DND-41 (cell line): ENCODE measurements at regions not wholly inside any gene's neighbourhood (a gene's known extent, or its start where the extent isn't known, plus 50 kb on each side); places are given as distances from the start of the nearest gene placed in this dataset.

Experiments used
- ATAC-seq: fragments of 200-7000 bp; cut with Tn5 transposase; 3 replicates; pipeline ENCODE4 v1.9.1; 2021; ENCODE audit warnings: low read depth; ENCODE audit not compliant: insufficient read depth
- DNase-seq: peaks from one replicate; pipeline ENCODE4 v3.0.0-alpha.2; 2020
- H2AFZ ChIP-seq: 2 replicates; pipeline ENCODE4 v1.6.0; 2012; ENCODE audit warnings: low read depth, low read length
- H3K27ac ChIP-seq: 2 replicates; pipeline ENCODE4 v1.5.1; 2012; ENCODE audit warnings: low read length, inconsistent platforms
- H3K27me3 ChIP-seq: fragments of 200-600 bp; sonication (generic); 2 replicates; pipeline ENCODE4 v1.6.0; 2012; ENCODE audit warnings: low read length, mild to moderate bottlenecking, inconsistent platforms; ENCODE audit not compliant: insufficient read depth, poor library complexity
- H3K36me3 ChIP-seq: 2 replicates; pipeline ENCODE4 v1.5.1; 2012; ENCODE audit warnings: low read length, inconsistent platforms; ENCODE audit not compliant: insufficient read depth
- H3K4me1 ChIP-seq: 2 replicates; pipeline ENCODE4 v1.5.1; 2012; ENCODE audit warnings: mild to moderate bottlenecking, low read length; ENCODE audit not compliant: insufficient read depth
- H3K4me2 ChIP-seq: 2 replicates; pipeline ENCODE4 v1.6.0; 2012; ENCODE audit warnings: mild to moderate bottlenecking, moderate library complexity, low read length, inconsistent platforms; ENCODE audit not compliant: insufficient read depth
- H3K4me3 ChIP-seq, 2 experiments: fragments of 200-600 bp in 1 of 2; shearing (Covaris generic) in 1 of 2; 2 replicates each; pipeline ENCODE4 v1.5.1; 2012 to 2016; ENCODE audit warnings: inconsistent platforms in 2 of 2, low read length in 2 of 2, mild to moderate bottlenecking in 2 of 2, low read depth in 1 of 2, moderate library complexity in 1 of 2
- H3K79me2 ChIP-seq: 2 replicates; pipeline ENCODE4 v1.6.0; 2012; ENCODE audit warnings: low read length, inconsistent platforms; ENCODE audit not compliant: insufficient read depth
- H3K9ac ChIP-seq: 2 replicates; pipeline ENCODE4 v1.6.0; 2012; ENCODE audit warnings: low read depth, mild to moderate bottlenecking, inconsistent platforms, low read length, moderate library complexity
- H3K9me3 ChIP-seq: 2 replicates; pipeline ENCODE4 v1.5.1; 2012; ENCODE audit warnings: low read length, moderate library complexity, mild to moderate bottlenecking, inconsistent platforms; ENCODE audit not compliant: insufficient read depth, severe bottlenecking
- H4K20me1 ChIP-seq: 2 replicates; pipeline ENCODE4 v1.6.0; 2012; ENCODE audit warnings: low read length; ENCODE audit not compliant: insufficient read depth
- CTCF ChIP-seq: IDR thresholded peaks from 2 replicates; pipeline ENCODE4 v1.5.1; 2012; ENCODE audit warnings: borderline replicate concordance, low read length, moderate library complexity, mild to moderate bottlenecking; ENCODE audit not compliant: poor library complexity, severe bottlenecking; ENCODE audit errors: extremely low read depth
- EZH2 ChIP-seq: IDR thresholded peaks from 3 replicates; pipeline ENCODE4 v1.6.1; 2012; ENCODE audit warnings: borderline replicate concordance, low read depth, mild to moderate bottlenecking, moderate library complexity, low read length, inconsistent platforms; ENCODE audit not compliant: severe bottlenecking

GRCh38 chr12:126201981-126202537 lies 1136.8 kb downstream of the AACS start:
- DNase-seq (no peak), ATAC-seq (no peak)
- Histone ChIP-seq H3K9ac (no peak overlapping the region), H3K27ac (no peak overlapping the region), H3K4me2 (no peak overlapping the region), H3K9me3 (no peaks in the 10 kb centered on the region), H3K79me2 (no peaks in the 10 kb centered on the region), H3K27me3 (no peaks in the 10 kb centered on the region), H4K20me1 (no peaks in the 10 kb centered on the region), H3K36me3 (no peaks in the 10 kb centered on the region), H3K4me1 (no peaks in the 10 kb centered on the region), H2AFZ (no peak overlapping the region), H3K4me3 (no peak overlapping the region)
- no peak for TF ChIP-seq EZH2
- no peak for TF ChIP-seq CTCF

GRCh38 chr12:126204326-126204725 lies 1139.1 kb downstream of the AACS start:
- no peak for DNase-seq
- no peak overlapping the region for H2AFZ ChIP-seq
- no peak overlapping the region for H3K9ac ChIP-seq
- H3K9me3 ChIP-seq = no peaks in the 10 kb centered on the region
- H3K79me2 ChIP-seq = no peaks in the 10 kb centered on the region
- no peak overlapping the region for H3K27ac ChIP-seq
- no peaks in the 10 kb centered on the region for H3K36me3 ChIP-seq
- H3K4me2 ChIP-seq = no peak overlapping the region
- no peaks in the 10 kb centered on the region for H3K4me1 ChIP-seq
- TF ChIP-seq CTCF (no peak), EZH2 (no peak)
- no peak for ATAC-seq
- H3K27me3 ChIP-seq = no peaks in the 10 kb centered on the region
- H4K20me1 ChIP-seq = no peaks in the 10 kb centered on the region
- H3K4me3 ChIP-seq = no peak overlapping the region

GRCh38 chr12:126210026-126210425 lies 1144.8 kb downstream of the AACS start:
- Histone ChIP-seq H3K36me3 (no peaks in the 10 kb centered on the region), H3K9ac (no peak overlapping the region), H2AFZ (no peak overlapping the region), H4K20me1 (no peaks in the 10 kb centered on the region), H3K4me3 (no peak overlapping the region), H3K27me3 (no peaks in the 10 kb centered on the region), H3K4me2 (no peak overlapping the region), H3K27ac (no peak overlapping the region), H3K9me3 (no peaks in the 10 kb centered on the region), H3K4me1 (no peaks in the 10 kb centered on the region), H3K79me2 (no peaks in the 10 kb centered on the region)
- DNase-seq (no peak), ATAC-seq (no peak)
- no peak for TF ChIP-seq CTCF
- no peak for TF ChIP-seq EZH2

- ATAC-seq = no peak
Measured at GRCh38 chr12:126210448-126210847, 1145.2 kb downstream of the AACS start.

More at GRCh38 chr12:126210448-126210847, 1145.2 kb downstream of the AACS start:
- Histone ChIP-seq H3K36me3 (no peaks in the 10 kb centered on the region), H4K20me1 (no peaks in the 10 kb centered on the region), H3K27ac (no peak overlapping the region), H2AFZ (no peak overlapping the region), H3K79me2 (no peaks in the 10 kb centered on the region), H3K4me1 (no peaks in the 10 kb centered on the region), H3K27me3 (no peaks in the 10 kb centered on the region), H3K9ac (no peak overlapping the region), H3K4me2 (no peak overlapping the region), H3K9me3 (no peaks in the 10 kb centered on the region), H3K4me3 (no peak overlapping the region)
- no peak for TF ChIP-seq EZH2
- no peak for TF ChIP-seq CTCF
- DNase-seq = no peak
